ENCODE measurements at regions not wholly inside any gene's neighbourhood (a gene's known extent, or its start where the extent isn't known, plus 50 kb on each side); places are given as distances from the start of the nearest gene placed in this dataset.

DNA sequence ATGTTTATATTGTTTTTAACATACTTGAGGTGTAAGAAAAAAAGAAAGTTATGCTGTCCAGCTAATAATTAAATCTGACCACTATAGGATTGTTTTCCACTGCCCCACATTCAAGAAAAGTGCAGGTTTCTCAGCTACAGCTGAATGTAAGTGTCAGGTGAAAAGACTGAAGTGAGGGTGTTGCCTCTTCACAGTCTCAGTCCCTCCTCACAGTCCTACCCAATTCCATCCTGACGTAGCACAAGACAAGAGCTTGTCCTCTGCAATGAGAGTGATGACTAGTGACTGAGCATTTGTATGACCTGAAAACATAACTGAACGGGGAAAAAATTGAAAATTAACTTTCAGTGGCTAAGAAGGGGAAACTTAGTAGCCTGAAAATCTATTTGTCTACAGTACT, 1039.5 kb downstream of the ADGRL2 start:
- Histone ChIP-seq H3K27ac (ENCODE audit: insufficient read depth, low read length) (no peak overlapping the region), H3K9me3 (ENCODE audit: control insufficient read depth, insufficient read depth, low read length) (no peaks in the 10 kb centered on the region; the same call in 1 of the 2 replicates), H2BK120ac (ENCODE audit: low read depth, low read length) (no peak overlapping the region), H3K18ac (ENCODE audit: low read depth, low read length) (no peak overlapping the region), H3K9me1 (ENCODE audit: insufficient read depth, low read length) (no peaks in the 10 kb centered on the region), H3K36me3 (ENCODE audit: control insufficient read depth, insufficient read depth, low read length) (no peaks in the 10 kb centered on the region), H4K8ac (ENCODE audit: low read depth in 2 of 2, low read length in 2 of 2) (no peak overlapping the region), H3K4me2 (ENCODE audit: low read depth, low read length) (no peak overlapping the region), H3K9ac (ENCODE audit: low read depth, low read length) (no peak overlapping the region), H3K27me3 (ENCODE audit: control insufficient read depth, insufficient read depth, low read length) (no peaks in the 10 kb centered on the region), H2BK5ac (ENCODE audit: low read depth, low read length, poor library complexity, severe bottlenecking) (no peak overlapping the region), H4K5ac (ENCODE audit: low read depth, low read length) (no peak overlapping the region), H3K4ac (ENCODE audit: low read depth, low read length) (no peak overlapping the region), H3K4me3 (ENCODE audit: insufficient read depth, low read depth, low read length) (no peak overlapping the region), H2AFZ (replicated peaks; ENCODE audit: low read length, poor library complexity) (no peak overlapping the region), H2AK5ac (ENCODE audit: low read depth, low read length) (no peak overlapping the region), H3K23ac (ENCODE audit: low read depth, low read length) (no peak overlapping the region), H4K20me1 (ENCODE audit: insufficient read depth, low read length) (no peaks in the 10 kb centered on the region), H3K14ac (replicated peaks; ENCODE audit: low read depth, low read length) (no peak overlapping the region), H3K56ac (ENCODE audit: extremely low read depth, insufficient read depth, low read length) (no peak overlapping the region), H3K4me1 (ENCODE audit: control insufficient read depth, insufficient read depth, low read length) (no peaks in the 10 kb centered on the region), H3K79me1 (ENCODE audit: low read depth in 1 of 2, low read length in 2 of 2) (no peaks in the 10 kb centered on the region), H2BK20ac (ENCODE audit: low read depth, low read length) (no peak overlapping the region), H2AK9ac (replicated peaks; ENCODE audit: low read depth, low read length, poor library complexity) (no peak overlapping the region), H2BK15ac (ENCODE audit: low read depth, low read length) (no peak overlapping the region), H4K91ac (ENCODE audit: insufficient read depth, low read depth, low read length) (no peak overlapping the region)
- CTCF ChIA-PET: no interaction called here
- POLR2A ChIA-PET (ENCODE audit: unreplicated experiment): no interaction called here
- ATAC-seq (ENCODE audit: low read depth) (no peak), DNase-seq (no peak)
- TF ChIP-seq NFE2L2 (IDR thresholded peaks at IDR 0.05; ENCODE audit: low read depth, low read length): no peak
- TF ChIP-seq, protein P1, sequence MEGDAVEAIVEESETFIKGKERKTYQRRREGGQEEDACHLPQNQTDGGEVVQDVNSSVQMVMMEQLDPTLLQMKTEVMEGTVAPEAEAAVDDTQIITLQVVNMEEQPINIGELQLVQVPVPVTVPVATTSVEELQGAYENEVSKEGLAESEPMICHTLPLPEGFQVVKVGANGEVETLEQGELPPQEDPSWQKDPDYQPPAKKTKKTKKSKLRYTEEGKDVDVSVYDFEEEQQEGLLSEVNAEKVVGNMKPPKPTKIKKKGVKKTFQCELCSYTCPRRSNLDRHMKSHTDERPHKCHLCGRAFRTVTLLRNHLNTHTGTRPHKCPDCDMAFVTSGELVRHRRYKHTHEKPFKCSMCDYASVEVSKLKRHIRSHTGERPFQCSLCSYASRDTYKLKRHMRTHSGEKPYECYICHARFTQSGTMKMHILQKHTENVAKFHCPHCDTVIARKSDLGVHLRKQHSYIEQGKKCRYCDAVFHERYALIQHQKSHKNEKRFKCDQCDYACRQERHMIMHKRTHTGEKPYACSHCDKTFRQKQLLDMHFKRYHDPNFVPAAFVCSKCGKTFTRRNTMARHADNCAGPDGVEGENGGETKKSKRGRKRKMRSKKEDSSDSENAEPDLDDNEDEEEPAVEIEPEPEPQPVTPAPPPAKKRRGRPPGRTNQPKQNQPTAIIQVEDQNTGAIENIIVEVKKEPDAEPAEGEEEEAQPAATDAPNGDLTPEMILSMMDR (conservative IDR thresholded peaks at IDR 0.05; ENCODE audit: low read depth, low read length): no peak
- TF ChIP-seq FOS (IDR thresholded peaks at IDR 0.05; ENCODE audit: low read depth, low read length): no peak
- no CpG with 5 or more reads among the region's 2 CpGs for WGBS, 2 experiments (ENCODE audit: extremely low coverage in 2 of 2, insufficient read length in 1 of 2)
- intact Hi-C loops (cut with micrococcal nuclease) (no loop called here), dilution Hi-C loops (cut with HindIII; ENCODE audit: low sequenced_read_pairs, unreplicated experiment) (no loop called here), in situ Hi-C loops (cut with MboI; ENCODE audit: low sequenced_read_pairs) (no loop called here)
- BruUV-seq (replicated peaks): no TSS peak
